ENCODE measurements at regions not wholly inside any gene's neighbourhood (a gene's known extent, or its start where the extent isn't known, plus 50 kb on each side); places are given as distances from the start of the nearest gene placed in this dataset.

GRCh38 chr2:105972927-105973326, 221.2 kb downstream of the UXS1 start:
- no peak overlapping the region for H4K5ac ChIP-seq (ENCODE audit: insufficient read length, low read depth, low read length)
- H3K14ac ChIP-seq (ENCODE audit: insufficient read length), result no peak overlapping the region
- H3K4ac ChIP-seq (replicated peaks; ENCODE audit: insufficient read length, low read depth, low read length), result no peak overlapping the region
- FAIRE-seq (no peak), DNase-seq (ENCODE audit: low read depth in 1 of 2, low spot score in 2 of 2) (no peak)
- 87% methylated on average over 6 of the region's 6 CpGs; no CpG with 5 or more reads in 1 of the 2 experiments for WGBS, 2 experiments (ENCODE audit: extremely low coverage in 1 of 2, insufficient coverage in 1 of 2, insufficient read length in 1 of 2, insufficient replicate concordance in 2 of 2, low coverage in 1 of 2, low lambda C conversion rate in 2 of 2, missing lambda C conversion rate in 1 of 2)
- no peak overlapping the region for H2BK20ac ChIP-seq (ENCODE audit: low read length)
- no peak overlapping the region for H3K23ac ChIP-seq (ENCODE audit: insufficient read length)
- H2BK12ac ChIP-seq (ENCODE audit: low read depth, low read length), result no peak overlapping the region
- no peaks in the 10 kb centered on the region for H3K4me1 ChIP-seq (replicated peaks in 1 of 4; ENCODE audit: control insufficient read depth in 3 of 4, insufficient read depth in 4 of 4, low read length in 3 of 4)
- H4K20me1 ChIP-seq (replicated peaks in 1 of 2; ENCODE audit: control insufficient read depth in 1 of 2, insufficient read depth in 2 of 2, low read length in 2 of 2), result no peaks in the 10 kb centered on the region
- H3K79me1 ChIP-seq (ENCODE audit: low read depth, low read length), result no peaks in the 10 kb centered on the region
- no peak overlapping the region for H2BK5ac ChIP-seq (ENCODE audit: low read depth, low read length)
- no peak overlapping the region for H2AK5ac ChIP-seq (ENCODE audit: low read depth, low read length)
- no peak overlapping the region for H2AFZ ChIP-seq (ENCODE audit: low read length)
- H2BK15ac ChIP-seq (ENCODE audit: low read length), result no peak overlapping the region
- peaks cover 0 to 3% of the 10 kb centered on the region in 2 experiments; a peak in 1 of 4 replicates for H3K9me3 ChIP-seq (ENCODE audit: insufficient read depth in 2 of 2, low read depth in 1 of 2, low read length in 1 of 2)
- ChIA-PET CTCF (ENCODE audit: partially characterized antibody) (interaction anchor here (1.2 to 1.7 kb wide), 3 partner anchors 37 to 239 kb away, joined by 3 to 4 read pairs (median 3); no protein-coding TSS in a partner anchor), POLR2A (ENCODE audit: partially characterized antibody) (no interaction called here)
- H3K27ac ChIP-seq (ENCODE audit: low read depth, low read length), result no peak overlapping the region
- H3K18ac ChIP-seq (ENCODE audit: extremely low read depth, low read length), result no peak overlapping the region
- H3K79me2 ChIP-seq (ENCODE audit: control insufficient read depth in 1 of 2, insufficient read depth in 2 of 2, low read length in 2 of 2), result no peaks in the 10 kb centered on the region; a peak in 1 of 4 replicates
- H4K8ac ChIP-seq (ENCODE audit: extremely low read depth, insufficient read depth, low read length), result no peak overlapping the region
- TF ChIP-seq ZNF274 (IDR thresholded peaks at IDR 0.05; ENCODE audit: borderline replicate concordance, extremely low read depth, low read length), result no peak
- no peak for TF ChIP-seq SIN3A (conservative IDR thresholded peaks at IDR 0.05 in 1 of 2, IDR thresholded peaks at IDR 0.05 in 1 of 2; ENCODE audit: low read depth in 1 of 2, low read length in 2 of 2)
- TF ChIP-seq POLR2AphosphoS5 (IDR thresholded peaks at IDR 0.05; ENCODE audit: low read depth, low read length), result no peak
- no peak for TF ChIP-seq TAF7 (optimal IDR thresholded peaks at IDR 0.05; ENCODE audit: borderline replicate concordance, low read depth, low read length)
- TF ChIP-seq EP300 (IDR thresholded peaks at IDR 0.05; ENCODE audit: borderline replicate concordance in 1 of 2, low read depth in 2 of 2, low read length in 2 of 2), result no peak
- TF ChIP-seq JUN (IDR thresholded peaks at IDR 0.05; ENCODE audit: low read depth, low read length), result no peak
- TF ChIP-seq SIX5 (IDR thresholded peaks at IDR 0.05; ENCODE audit: low read depth, low read length), result no peak
- H3K56ac ChIP-seq (replicated peaks; ENCODE audit: insufficient read length, low read depth, low read length), result no peak overlapping the region
- H4K91ac ChIP-seq (replicated peaks; ENCODE audit: insufficient read length, low read length), result no peak overlapping the region
- H3K23me2 ChIP-seq (ENCODE audit: low read depth, low read length), result no peaks in the 10 kb centered on the region
- H3K36me3 ChIP-seq (ENCODE audit: control insufficient read depth in 2 of 4, insufficient read depth in 4 of 4, low read length in 3 of 4), result no peaks in the 10 kb centered on the region
- H3K4me2 ChIP-seq (ENCODE audit: insufficient read depth in 1 of 2, low read depth in 2 of 2, low read length in 2 of 2), result no peak overlapping the region
- H3K4me3 ChIP-seq (ENCODE audit: extremely low read depth in 1 of 4, insufficient read depth in 2 of 4, low read depth in 3 of 4, low read length in 4 of 4), result no peak overlapping the region
- H3K27me3 ChIP-seq (replicated peaks in 1 of 4; ENCODE audit: control insufficient read depth in 3 of 4, extremely low read depth in 1 of 4, insufficient read depth in 3 of 4, low read length in 3 of 4), result no peaks in the 10 kb centered on the region; a peak in 1 of 7 replicates
- no peak overlapping the region for H3K9ac ChIP-seq (replicated peaks in 1 of 4; ENCODE audit: extremely low read depth in 1 of 4, low read depth in 3 of 4, low read length in 3 of 4)
- H2BK120ac ChIP-seq (replicated peaks; ENCODE audit: low read depth, low read length), result no peak overlapping the region

Measured in H1 (cell line).